Endothelial cell of umbilical vein (primary cell): ENCODE measurements at regions not wholly inside any gene's neighbourhood (a gene's known extent, or its start where the extent isn't known, plus 50 kb on each side); places are given as distances from the start of the nearest gene placed in this dataset.

Source experiments
- BruUV-seq: library from RNA; stranded (reverse); fragments of 400-500 nt; replicated peaks from 2 replicates; lab custom pipeline; 2021; lab: Mats Ljungman, UMichigan
- CTCF ChIA-PET: fragments of 300-600, 350-600 bp; sonication (Branson Sonifier 250); formaldehyde crosslinking; loops from one replicate; lab custom pipeline; 2021; ENCODE audit warnings: antibody characterized with exemption, inconsistent platforms; lab: Charles Lee
- POLR2A ChIA-PET: fragments of 300-600, 350-600 bp; sonication (Branson Sonifier 250); formaldehyde crosslinking; loops from one replicate; lab custom pipeline; 2021; ENCODE audit warnings: antibody characterized with exemption, inconsistent platforms; lab: Charles Lee
- DNase-seq: peaks from one replicate; pipeline ENCODE4 v3.0.0-alpha.2; 2011; ENCODE audit warnings: low read depth, low spot score
- FAIRE-seq: peaks from 2 replicates; lab custom pipeline; 2011; peaks lifted over from hg19 to GRCh38; lab: Jason Lieb, UNC
- H2AFZ ChIP-seq: 2 replicates; pipeline ENCODE4 v1.6.0; 2012; ENCODE audit warnings: low read depth, low read length, control low read depth, inconsistent platforms
- H3K27ac ChIP-seq: 2 replicates; pipeline ENCODE4 v1.5.1; 2011; ENCODE audit warnings: low read depth, mild to moderate bottlenecking, control low read depth, low read length, moderate library complexity; ENCODE audit not compliant: insufficient read depth
- H3K27me3 ChIP-seq, 2 experiments: 2 replicates each; pipeline versions ENCODE4 v1.6.0 to v1.6.1; 2011; ENCODE audit warnings: low read length in 2 of 2, mixed read lengths in 1 of 2; ENCODE audit not compliant: control insufficient read depth in 2 of 2, insufficient read depth in 2 of 2
- H3K36me3 ChIP-seq, 2 experiments: 2 replicates in 1 of 2; 3 replicates in 1 of 2; pipeline ENCODE4 v1.5.1; 2011; ENCODE audit warnings: low read length in 2 of 2, mild to moderate bottlenecking in 1 of 2, moderate library complexity in 1 of 2; ENCODE audit not compliant: control insufficient read depth in 2 of 2, insufficient read depth in 2 of 2; ENCODE audit errors: extremely low read depth in 1 of 2
- H3K4me1 ChIP-seq: 3 replicates; pipeline ENCODE4 v1.5.1; 2011; ENCODE audit warnings: mild to moderate bottlenecking, low read length; ENCODE audit not compliant: control insufficient read depth, insufficient read depth; ENCODE audit errors: extremely low read depth
- H3K4me2 ChIP-seq: 2 replicates; pipeline ENCODE4 v1.6.1; 2011; ENCODE audit warnings: low read length, control low read depth, mixed read lengths; ENCODE audit not compliant: insufficient read depth
- H3K4me3 ChIP-seq, 3 experiments: fragments of 200-600 bp in 1 of 3; sonication (generic), shearing (Covaris generic) in 1 of 3; replicated peaks in 1 of 3; 2 replicates each; pipeline ENCODE4 v1.5.1; 2011 to 2016; ENCODE audit warnings: control low read depth in 3 of 3, low read length in 3 of 3, mild to moderate bottlenecking in 2 of 3, inconsistent platforms in 1 of 3, low read depth in 1 of 3, moderate library complexity in 1 of 3; ENCODE audit not compliant: insufficient read depth in 1 of 3
- H3K79me2 ChIP-seq: 2 replicates; pipeline ENCODE4 v1.6.0; 2012; ENCODE audit warnings: low read length, inconsistent platforms; ENCODE audit not compliant: control insufficient read depth, insufficient read depth
- H3K9ac ChIP-seq: replicated peaks from 2 replicates; pipeline ENCODE3; 2011; ENCODE audit warnings: low read length, control low read depth; ENCODE audit not compliant: insufficient read depth; ENCODE audit errors: extremely low read depth
- H3K9me1 ChIP-seq: replicated peaks from 3 replicates; pipeline ENCODE4 v1.6.0; 2011; ENCODE audit warnings: mild to moderate bottlenecking, low read length; ENCODE audit not compliant: control insufficient read depth, insufficient read depth; ENCODE audit errors: extremely low read depth
- H3K9me3 ChIP-seq: replicated peaks from 2 replicates; pipeline ENCODE4 v1.5.1; 2012; ENCODE audit warnings: low read length, inconsistent platforms; ENCODE audit not compliant: control insufficient read depth, insufficient read depth
- H4K20me1 ChIP-seq: replicated peaks from 2 replicates; pipeline ENCODE3; 2011; ENCODE audit warnings: mild to moderate bottlenecking, low read length; ENCODE audit not compliant: control insufficient read depth, insufficient read depth; ENCODE audit errors: extremely low read depth
- CTCF ChIP-seq, 2 donors: IDR thresholded peaks; 1 replicate in 1 of 2; 2 replicates in 1 of 2; pipeline ENCODE4 v1.5.1; 2011; ENCODE audit warnings: low read length in 2 of 2, mild to moderate bottlenecking in 2 of 2, moderate library complexity in 2 of 2, control low read depth in 1 of 2, inconsistent platforms in 1 of 2, low read depth in 1 of 2; ENCODE audit not compliant: insufficient read depth in 1 of 2; ENCODE audit errors: extremely low read depth in 1 of 2
- EZH2 ChIP-seq: IDR thresholded peaks from 2 replicates; pipeline ENCODE4 v1.6.1; 2012; ENCODE audit warnings: borderline replicate concordance, low read depth, mild to moderate bottlenecking, moderate library complexity, low read length, inconsistent platforms; ENCODE audit not compliant: severe bottlenecking
- FOS ChIP-seq: IDR thresholded peaks from 2 replicates; pipeline ENCODE4 v1.6.1; 2011; ENCODE audit warnings: mild to moderate bottlenecking, low read length, moderate library complexity, borderline replicate concordance; ENCODE audit not compliant: insufficient read depth
- GATA2 ChIP-seq: IDR thresholded peaks from 2 replicates; pipeline ENCODE4 v1.7.0; 2011; ENCODE audit warnings: low read depth, mild to moderate bottlenecking, moderate library complexity, mixed read lengths, low read length; ENCODE audit not compliant: insufficient read length, insufficient read depth
- JUN ChIP-seq: IDR thresholded peaks from 2 replicates; pipeline ENCODE4 v1.6.1; 2011; ENCODE audit warnings: borderline replicate concordance, low read depth; ENCODE audit not compliant: insufficient read length, insufficient read depth
- MAX ChIP-seq: IDR thresholded peaks from 2 replicates; pipeline ENCODE4 v1.6.1; 2011; ENCODE audit not compliant: insufficient read depth, insufficient read length
- MYC ChIP-seq: IDR thresholded peaks from one replicate; pipeline ENCODE4 v1.6.1; 2011; ENCODE audit warnings: mild to moderate bottlenecking, low read depth, low read length
- POLR2A ChIP-seq: IDR thresholded peaks from 2 replicates; pipeline ENCODE4 v1.6.1; 2012; ENCODE audit warnings: low read depth, mild to moderate bottlenecking, control low read depth, low read length
- POLR2AphosphoS5 ChIP-seq: IDR thresholded peaks from 2 replicates; pipeline ENCODE4 v1.6.1; 2012; ENCODE audit warnings: low read depth, mild to moderate bottlenecking, control low read depth, low read length, moderate library complexity; ENCODE audit not compliant: insufficient read depth
- dilution Hi-C: fragments of 300-500 bp; cut with MboI; formaldehyde crosslinking; loops from one replicate; pipeline ENCODE4 v1.15.0; 2019; ENCODE audit warnings: low sequenced_read_pairs; ENCODE audit not compliant: extremely low pct_ligation_motif_present
- intact Hi-C: fragments of 100-400 bp; cut with micrococcal nuclease; formaldehyde crosslinking; loops from one replicate; pipeline ENCODE4 v1.10.0; 2022

DNA sequence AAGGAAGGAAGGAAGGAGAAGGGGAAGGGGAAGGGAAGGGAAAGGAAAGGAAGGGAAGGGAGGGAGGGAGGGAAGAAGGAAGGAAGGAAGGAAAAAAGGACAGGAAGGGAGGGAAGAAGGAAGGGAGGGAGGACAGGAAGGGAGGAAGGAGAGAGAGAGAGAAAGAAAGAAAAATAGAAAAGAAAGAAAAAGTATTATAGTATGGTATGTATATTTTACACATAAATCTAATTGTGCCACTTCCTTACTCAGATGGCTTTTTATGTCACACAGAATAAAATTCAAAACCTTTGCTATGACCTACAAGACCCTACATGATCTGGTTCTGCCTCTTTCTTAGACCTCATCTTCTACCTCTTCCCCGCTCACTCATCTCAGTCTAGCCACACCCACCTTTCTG is 1016.9 kb upstream of the AUTS2 start:
- FAIRE-seq: no peak
- H3K27me3 ChIP-seq: no peaks in the 10 kb centered on the region
- H3K4me3 ChIP-seq: no peak overlapping the region
- no peaks in the 10 kb centered on the region for H4K20me1 ChIP-seq
- POLR2A ChIA-PET: no interaction called here
- H3K9me1 ChIP-seq: no peaks in the 10 kb centered on the region
- no peak overlapping the region for H3K27ac ChIP-seq
- H2AFZ ChIP-seq: no peak overlapping the region
- CTCF ChIA-PET: no interaction called here
- no peaks in the 10 kb centered on the region for H3K4me1 ChIP-seq
- no peak overlapping the region for H3K9ac ChIP-seq
- no peaks in the 10 kb centered on the region for H3K36me3 ChIP-seq
- H3K79me2 ChIP-seq: no peaks in the 10 kb centered on the region
- dilution Hi-C loops (no loop called here), intact Hi-C loops (no loop called here)
- DNase-seq: no peak
- TF ChIP-seq MAX (no peak), EZH2 (no peak), JUN (no peak), MYC (no peak), GATA2 (no peak), POLR2AphosphoS5 (no peak), CTCF (IDR thresholded peaks at IDR 0.05; ENCODE audit: extremely low read depth in 1 of 2, insufficient read depth in 1 of 2, low read depth in 1 of 2, low read length in 2 of 2) (no peak), POLR2A (no peak), FOS (no peak)
- no peak overlapping the region for H3K4me2 ChIP-seq
- H3K9me3 ChIP-seq: peaks cover 2% of the 10 kb centered on the region
- no TSS peak for BruUV-seq
